WTC11 (cell line): ENCODE measurements at regions not wholly inside any gene's neighbourhood (a gene's known extent, or its start where the extent isn't known, plus 50 kb on each side); places are given as distances from the start of the nearest gene placed in this dataset.

Source experiments
- ATAC-seq: fragments of 200-7000 bp; cut with Tn5 transposase; 2 replicates; pipeline ENCODE4 v1.10.0; 2021; ENCODE audit warnings: mild to moderate bottlenecking, moderate library complexity
- CTCF ChIA-PET: fragments of 300-600 bp; sonication (Branson Sonifier 250); formaldehyde crosslinking; loops from one replicate; lab custom pipeline; 2021; ENCODE audit warnings: antibody characterized with exemption; lab: Charles Lee
- POLR2A ChIA-PET: fragments of 350-600 bp; sonication (Branson Sonifier 250); formaldehyde crosslinking; loops from one replicate; lab custom pipeline; 2021; ENCODE audit warnings: antibody characterized with exemption; lab: Charles Lee
- DNase-seq: peaks from one replicate; pipeline ENCODE4 v3.0.0; 2021; ENCODE audit warnings: low spot score
- H3K27ac Mint-ChIP-seq: 2 replicates; pipeline ENCODE4 v1.8.0; 2021; ENCODE audit warnings: mixed read lengths
- H3K27me3 Mint-ChIP-seq: 2 replicates; pipeline ENCODE4 v1.8.0; 2021; ENCODE audit warnings: low read depth, mild to moderate bottlenecking, moderate library complexity, mixed read lengths
- H3K36me3 Mint-ChIP-seq: 2 replicates; pipeline ENCODE4 v1.8.0; 2021; ENCODE audit warnings: mixed read lengths
- H3K4me1 Mint-ChIP-seq: 2 replicates; pipeline ENCODE4 v1.8.0; 2022; ENCODE audit warnings: mixed read lengths
- H3K4me3 Mint-ChIP-seq: 2 replicates; pipeline ENCODE4 v1.8.0; 2021; ENCODE audit warnings: mild to moderate bottlenecking, moderate library complexity, mixed read lengths
- H3K9me3 Mint-ChIP-seq: 2 replicates; pipeline ENCODE4 v1.8.0; 2021; ENCODE audit warnings: mixed read lengths
- AFF4 ChIP-seq: sonication (generic); formaldehyde crosslinking; IDR thresholded peaks from 2 replicates; pipeline ENCODE4 v1.8.1; 2023; ENCODE audit warnings: mild to moderate bottlenecking, missing genetic modification reagents, borderline replicate concordance
- ARID4B ChIP-seq: sonication (generic); formaldehyde crosslinking; IDR thresholded peaks from 2 replicates; pipeline ENCODE4 v1.8.0; 2023; ENCODE audit warnings: missing genetic modification reagents, mild to moderate bottlenecking, borderline replicate concordance
- ATF2 ChIP-seq: sonication (generic); formaldehyde crosslinking; IDR thresholded peaks from 2 replicates; pipeline ENCODE4 v1.8.1; 2022; ENCODE audit warnings: low read depth, missing genetic modification reagents, borderline replicate concordance
- ATF3 ChIP-seq: sonication (generic); formaldehyde crosslinking; conservative IDR thresholded peaks from 2 replicates; pipeline ENCODE4 v1.8.1; 2022; ENCODE audit warnings: mild to moderate bottlenecking, missing genetic modification reagents
- CBFB ChIP-seq: sonication (generic); formaldehyde crosslinking; IDR thresholded peaks from 2 replicates; pipeline ENCODE4 v1.8.1; 2022; ENCODE audit warnings: mild to moderate bottlenecking, low read depth, missing genetic modification reagents
- E2F1 ChIP-seq: sonication (generic); formaldehyde crosslinking; IDR thresholded peaks from 2 replicates; pipeline ENCODE4 v1.8.0; 2022; ENCODE audit warnings: mild to moderate bottlenecking, missing genetic modification reagents
- E2F4 ChIP-seq: sonication (generic); formaldehyde crosslinking; IDR thresholded peaks from 2 replicates; pipeline ENCODE4 v1.8.1; 2022; ENCODE audit warnings: low read depth, mild to moderate bottlenecking, moderate library complexity, missing genetic modification reagents, borderline replicate concordance
- ESRRA ChIP-seq: sonication (generic); formaldehyde crosslinking; IDR thresholded peaks from 2 replicates; pipeline ENCODE4 v1.8.1; 2022; ENCODE audit warnings: mild to moderate bottlenecking, missing genetic modification reagents, borderline replicate concordance
- JAZF1 ChIP-seq: fragments of 250-450 bp; sonication (Bioruptor Pico); IDR thresholded peaks from 2 replicates; pipeline ENCODE4 v1.9.0; 2021; ENCODE audit warnings: moderate library complexity, mild to moderate bottlenecking, inconsistent platforms
- MAX ChIP-seq: sonication (generic); formaldehyde crosslinking; IDR thresholded peaks from 2 replicates; pipeline ENCODE4 v1.8.0; 2022; ENCODE audit warnings: mild to moderate bottlenecking, missing genetic modification reagents
- SMAD4 ChIP-seq: sonication (generic); formaldehyde crosslinking; IDR thresholded peaks from 2 replicates; pipeline ENCODE4 v1.8.0; 2022; ENCODE audit warnings: mild to moderate bottlenecking, missing genetic modification reagents
- ZBTB21 ChIP-seq: sonication (generic); formaldehyde crosslinking; IDR thresholded peaks from 2 replicates; pipeline ENCODE4 v1.8.1; 2023; ENCODE audit warnings: mild to moderate bottlenecking, missing genetic modification reagents, borderline replicate concordance
- ZBTB43 ChIP-seq: sonication (generic); formaldehyde crosslinking; IDR thresholded peaks from 2 replicates; pipeline ENCODE4 v1.8.1; 2023; ENCODE audit warnings: mild to moderate bottlenecking, missing genetic modification reagents
- ZNF425 ChIP-seq: fragments of 250-450 bp; sonication (Bioruptor Pico); conservative IDR thresholded peaks from 2 replicates; pipeline ENCODE4 v1.9.0; 2021; ENCODE audit warnings: mild to moderate bottlenecking
- ZNF512 ChIP-seq: sonication (generic); formaldehyde crosslinking; IDR thresholded peaks from 2 replicates; pipeline ENCODE4 v1.8.1; 2022; ENCODE audit warnings: missing genetic modification reagents, borderline replicate concordance

GRCh38 chr14:30058401-30058800, 130.8 kb upstream of the PRKD1 start (continued):
- TF ChIP-seq ZBTB43 (no peak), ZNF512 (no peak), SMAD4 (no peak), ZNF425 (no peak), ZBTB21 (CRISPR knock-in tag) (no peak), ESRRA (CRISPR knock-in tag) (no peak), JAZF1 (no peak), ARID4B (no peak), AFF4 (no peak), MAX (CRISPR knock-in tag) (no peak)

- ChIA-PET CTCF (no interaction called here), POLR2A (no interaction called here)
- Mint-ChIP-seq H3K4me1 (no peaks in the 10 kb centered on the region), H3K27ac (no peak overlapping the region), H3K9me3 (peaks cover 24% of the 10 kb centered on the region), H3K27me3 (no peaks in the 10 kb centered on the region), H3K4me3 (no peak overlapping the region), H3K36me3 (no peaks in the 10 kb centered on the region; the same call in 1 of the 2 replicates)
- ATAC-seq (no peak), DNase-seq (no peak)
- TF ChIP-seq CBFB (no peak), ATF3 (CRISPR knock-in tag) (no peak), E2F4 (CRISPR knock-in tag) (no peak), E2F1 (CRISPR knock-in tag) (no peak), MAX (CRISPR knock-in tag) (no peak), ZBTB21 (CRISPR knock-in tag) (no peak), ATF2 (CRISPR knock-in tag) (no peak)
These were observed 136.1 kb upstream of the PRKD1 start for GRCh38 chr14:30063746-30064145.
